ENCODE measurements at regions not wholly inside any gene's neighbourhood (a gene's known extent, or its start where the extent isn't known, plus 50 kb on each side); places are given as distances from the start of the nearest gene placed in this dataset.

GRCh38 chrX:145673841-145674240 lies 143.8 kb upstream of the SLITRK2 start:
- TF ChIP-seq CTCF (IDR thresholded peaks at IDR 0.05; ENCODE audit: poor library complexity), result no peak
- TF ChIP-seq EZH2 (IDR thresholded peaks at IDR 0.05; ENCODE audit: borderline replicate concordance), result no peak
- TF ChIP-seq EZH2phosphoT487 (IDR thresholded peaks at IDR 0.05; ENCODE audit: low read depth, severe bottlenecking, unreplicated experiment), result no peak

Data from hepatocyte (in vitro differentiated cells).